Gastroesophageal sphincter (tissue), 4 donors: ENCODE measurements at regions not wholly inside any gene's neighbourhood (a gene's known extent, or its start where the extent isn't known, plus 50 kb on each side); places are given as distances from the start of the nearest gene placed in this dataset.

Source experiments
- ATAC-seq: fragments of 150-250 bp; one replicate; pipeline ENCODE4 v1.9.1; 2016; ENCODE audit warnings: mild to moderate bottlenecking, moderate library complexity
- H3K27ac ChIP-seq, 4 donors: fragments of 200-600 bp; sonication (generic) in 3 of 4; 1 replicate in 3 of 4; 2 replicates in 1 of 4; pipeline ENCODE4 v1.5.1; 2016 to 2019
- H3K27me3 ChIP-seq: fragments of 200-600 bp; sonication (generic); one replicate; pipeline ENCODE4 v1.5.1; 2019
- H3K36me3 ChIP-seq, 2 donors: fragments of 200-600 bp; sonication (generic); one replicate each; pipeline ENCODE4 v1.5.1; 2019; ENCODE audit warnings: control low read depth in 1 of 2
- H3K4me1 ChIP-seq, 3 donors: fragments of 200-600 bp; sonication (generic); 1 replicate in 2 of 3; 2 replicates in 1 of 3; pipeline ENCODE4 v1.5.1; 2016 to 2019; ENCODE audit warnings: control low read depth in 2 of 3
- H3K4me3 ChIP-seq, 2 donors: fragments of 200-600 bp; sonication (generic); one replicate each; pipeline ENCODE4 v1.5.1; 2019; ENCODE audit warnings: mild to moderate bottlenecking in 1 of 2, moderate library complexity in 1 of 2
- H3K9me3 ChIP-seq, 3 donors: fragments of 200-600 bp; sonication (generic); one replicate each; pipeline ENCODE4 v1.5.1; 2017 to 2019; ENCODE audit warnings: control low read depth in 2 of 3
- EP300 ChIP-seq: sonication (generic); formaldehyde crosslinking; IDR thresholded peaks from one replicate; pipeline ENCODE4 v1.6.1; 2017; ENCODE audit warnings: antibody characterized with exemption, mild to moderate bottlenecking
- POLR2A ChIP-seq, 2 donors: fragments of 450-650 bp; IDR thresholded peaks; one replicate each; pipeline ENCODE4 v1.6.1; 2017; ENCODE audit warnings: antibody characterized with exemption in 2 of 2, mild to moderate bottlenecking in 2 of 2, moderate library complexity in 1 of 2
- POLR2AphosphoS5 ChIP-seq: sonication (generic); formaldehyde crosslinking; IDR thresholded peaks from one replicate; pipeline ENCODE4 v1.6.1; 2017; ENCODE audit warnings: antibody characterized with exemption
- WGBS, 2 donors: methylation state at CpG; one replicate each; pipeline ENCODE4 v1.1.5; 2018; ENCODE audit warnings: low coverage in 1 of 2; 5-methylcytosine and 5-hydroxymethylcytosine counted together
- TF ChIP-seq, protein P1 (sequence below), 4 experiments: fragments of 200-600 bp in 2 of 4; fragments of 450-650 bp in 2 of 4; sonication (generic) in 1 of 4; IDR thresholded peaks; one replicate each; pipeline ENCODE4 v1.5.1; 2017 to 2019; ENCODE audit warnings: antibody characterized with exemption in 4 of 4, mild to moderate bottlenecking in 2 of 4, moderate library complexity in 2 of 4

GRCh38 chr21:38980416-38981313 lies 174.9 kb downstream of the ETS2 start:
- Histone ChIP-seq H3K27ac (no peak overlapping the region), H3K9me3 (no peaks in the 10 kb centered on the region), H3K36me3 (no peaks in the 10 kb centered on the region), H3K27me3 (no peaks in the 10 kb centered on the region), H3K4me3 (no peak overlapping the region), H3K4me1 (peaks cover 0 to 24% (median 11%) of the 10 kb centered on the region in 3 donors)
- ATAC-seq: no peak
- TF ChIP-seq EP300 (no peak), POLR2A (IDR thresholded peaks at IDR 0.05) (no peak), POLR2AphosphoS5 (no peak)
- TF ChIP-seq, protein P1, sequence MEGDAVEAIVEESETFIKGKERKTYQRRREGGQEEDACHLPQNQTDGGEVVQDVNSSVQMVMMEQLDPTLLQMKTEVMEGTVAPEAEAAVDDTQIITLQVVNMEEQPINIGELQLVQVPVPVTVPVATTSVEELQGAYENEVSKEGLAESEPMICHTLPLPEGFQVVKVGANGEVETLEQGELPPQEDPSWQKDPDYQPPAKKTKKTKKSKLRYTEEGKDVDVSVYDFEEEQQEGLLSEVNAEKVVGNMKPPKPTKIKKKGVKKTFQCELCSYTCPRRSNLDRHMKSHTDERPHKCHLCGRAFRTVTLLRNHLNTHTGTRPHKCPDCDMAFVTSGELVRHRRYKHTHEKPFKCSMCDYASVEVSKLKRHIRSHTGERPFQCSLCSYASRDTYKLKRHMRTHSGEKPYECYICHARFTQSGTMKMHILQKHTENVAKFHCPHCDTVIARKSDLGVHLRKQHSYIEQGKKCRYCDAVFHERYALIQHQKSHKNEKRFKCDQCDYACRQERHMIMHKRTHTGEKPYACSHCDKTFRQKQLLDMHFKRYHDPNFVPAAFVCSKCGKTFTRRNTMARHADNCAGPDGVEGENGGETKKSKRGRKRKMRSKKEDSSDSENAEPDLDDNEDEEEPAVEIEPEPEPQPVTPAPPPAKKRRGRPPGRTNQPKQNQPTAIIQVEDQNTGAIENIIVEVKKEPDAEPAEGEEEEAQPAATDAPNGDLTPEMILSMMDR (IDR thresholded peaks at IDR 0.05): no peak
- 92 to 100% methylated on average over 3 to 9 of the region's 18 CpGs for WGBS, 2 donors

GRCh38 chr21:38979271-38980121 lies 173.8 kb downstream of the ETS2 start:
- no peak for ATAC-seq
- TF ChIP-seq, protein P1 (IDR thresholded peaks at IDR 0.05): no peak
- TF ChIP-seq POLR2A (IDR thresholded peaks at IDR 0.05): no peak
- TF ChIP-seq POLR2AphosphoS5: no peak
- no peak for TF ChIP-seq EP300
- Histone ChIP-seq H3K27me3 (no peaks in the 10 kb centered on the region), H3K27ac (no peak overlapping the region), H3K4me3 (no peak overlapping the region), H3K9me3 (no peaks in the 10 kb centered on the region), H3K4me1 (peaks cover 0 to 12% (median 0%) of the 10 kb centered on the region in 3 donors), H3K36me3 (no peaks in the 10 kb centered on the region)
- WGBS, 2 donors: 61 to 76% methylated on average over 5 to 6 of the region's 6 CpGs

GRCh38 chr21:38976900-38977299 lies 171.2 kb downstream of the ETS2 start:
- Histone ChIP-seq H3K27me3 (no peaks in the 10 kb centered on the region), H3K9me3 (no peaks in the 10 kb centered on the region), H3K36me3 (no peaks in the 10 kb centered on the region), H3K4me3 (no peak overlapping the region), H3K4me1 (peaks cover 0 to 5% (median 0%) of the 10 kb centered on the region in 3 donors), H3K27ac (no peak overlapping the region)
- 86% methylated on average over 3 of the region's 8 CpGs; no CpG with 5 or more reads in 1 of the 2 donors for WGBS, 2 donors
- no peak for ATAC-seq
- TF ChIP-seq POLR2A (IDR thresholded peaks at IDR 0.05) (no peak), EP300 (no peak), POLR2AphosphoS5 (no peak)
- TF ChIP-seq, protein P1 (IDR thresholded peaks at IDR 0.05): no peak

DNA sequence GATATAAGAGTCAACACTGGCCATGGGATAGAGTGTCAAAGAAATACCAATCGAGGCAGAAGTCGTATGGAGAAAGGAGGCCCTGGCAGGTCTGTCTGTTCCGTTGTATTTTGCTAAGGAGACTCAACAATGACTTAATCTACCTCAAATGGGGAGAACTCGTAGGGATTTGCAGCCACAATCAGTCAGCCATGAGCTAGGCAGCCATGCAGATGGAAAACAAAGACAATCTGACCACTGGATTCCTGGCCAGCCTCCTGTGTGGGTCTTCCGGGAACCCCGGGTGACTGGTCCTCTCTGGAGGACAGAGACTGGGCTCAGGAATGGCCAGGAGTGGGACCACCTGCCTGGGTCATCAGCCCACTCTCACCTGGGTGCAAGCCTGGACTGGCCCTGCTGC lies 167.8 kb downstream of the ETS2 start:
- no peak for ATAC-seq
- no peak overlapping the region for H3K27ac ChIP-seq
- no peaks in the 10 kb centered on the region for H3K27me3 ChIP-seq
- 95 to 96% methylated on average over 4 of the region's 6 CpGs for WGBS, 2 donors
- TF ChIP-seq, protein P1 (IDR thresholded peaks at IDR 0.05): no peak
- TF ChIP-seq POLR2AphosphoS5 (no peak), EP300 (no peak), POLR2A (IDR thresholded peaks at IDR 0.05) (no peak)
- no peak overlapping the region for H3K4me3 ChIP-seq
- H3K36me3 ChIP-seq: no peaks in the 10 kb centered on the region
- no peaks in the 10 kb centered on the region for H3K4me1 ChIP-seq
- H3K9me3 ChIP-seq: no peaks in the 10 kb centered on the region
